GM21447 (cell line): ENCODE measurements at regions not wholly inside any gene's neighbourhood (a gene's known extent, or its start where the extent isn't known, plus 50 kb on each side); places are given as distances from the start of the nearest gene placed in this dataset.
"Not testable (repeated sequence)": the region's sequence is repeated elsewhere in the genome, so short reads cannot be mapped to it uniquely, and the experiment has no call there.

Experiments used
- ATAC-seq: cut with Tn5 transposase; IDR thresholded peaks from one replicate; pipeline ENCODE4 v1.9.1; 2021; ENCODE audit not compliant: unreplicated experiment

- not testable (repeated sequence) for ATAC-seq
Measured at GRCh38 chr12:127503996-127504395, 763.0 kb upstream of the TMEM132C start.

GRCh38 chr12:127504874-127505273, 762.1 kb upstream of the TMEM132C start:
- no peak for ATAC-seq

GRCh38 chr12:127507341-127507740, 759.6 kb upstream of the TMEM132C start:
- ATAC-seq, result no peak

- ATAC-seq, result no peak
Measured at GRCh38 chr12:127509066-127509778, 757.7 kb upstream of the TMEM132C start.

GRCh38 chr12:127515941-127516340, 751.0 kb upstream of the TMEM132C start:
- no peak for ATAC-seq

- ATAC-seq, result no peak
Measured at GRCh38 chr12:127516467-127516866, 750.5 kb upstream of the TMEM132C start.

- no peak for ATAC-seq
Measured at GRCh38 chr12:127519779-127520178, 747.2 kb upstream of the TMEM132C start.

- ATAC-seq, result no peak
Measured at GRCh38 chr12:127526925-127527324, 740.0 kb upstream of the TMEM132C start.

GRCh38 chr12:127528551-127528950, 738.4 kb upstream of the TMEM132C start:
- ATAC-seq, result no peak

GRCh38 chr12:127531542-127531941, 735.4 kb upstream of the TMEM132C start:
- no peak for ATAC-seq

GRCh38 chr12:127533353-127533752, 733.6 kb upstream of the TMEM132C start:
- no peak for ATAC-seq

- ATAC-seq, result no peak
Measured at GRCh38 chr12:127536833-127537428, 730.0 kb upstream of the TMEM132C start.

GRCh38 chr12:127538316-127538715, 728.7 kb upstream of the TMEM132C start:
- ATAC-seq, result no peak

GRCh38 chr12:127539226-127539858, 727.6 kb upstream of the TMEM132C start:
- ATAC-seq, result no peak

- no peak for ATAC-seq
Measured at GRCh38 chr12:127542391-127542790, 724.6 kb upstream of the TMEM132C start.

- ATAC-seq, result no peak
Measured at GRCh38 chr12:127542931-127543330, 724.0 kb upstream of the TMEM132C start.

- no peak for ATAC-seq
Measured at GRCh38 chr12:127546721-127547505, 720.1 kb upstream of the TMEM132C start.

GRCh38 chr12:127548123-127548553, 718.8 kb upstream of the TMEM132C start:
- no peak for ATAC-seq

- no peak for ATAC-seq
Measured at GRCh38 chr12:127550271-127550670, 716.7 kb upstream of the TMEM132C start.

- no peak for ATAC-seq
Measured at GRCh38 chr12:127552838-127553237, 714.1 kb upstream of the TMEM132C start.

- no peak for ATAC-seq
Measured at GRCh38 chr12:127555071-127555470, 711.9 kb upstream of the TMEM132C start.
